COR-L47 (cell line): ENCODE measurements at regions not wholly inside any gene's neighbourhood (a gene's known extent, or its start where the extent isn't known, plus 50 kb on each side); places are given as distances from the start of the nearest gene placed in this dataset.
"Not testable (repeated sequence)": the region's sequence is repeated elsewhere in the genome, so short reads cannot be mapped to it uniquely, and the experiment has no call there.

ENCODE experiments used
- DNase-seq: peaks from one replicate; lab custom pipeline; 2025; lab: John Stamatoyannopoulos, UW

GRCh38 chr1:114263343-114263742 lies 109.7 kb upstream of the SYT6 start:
- no peak for DNase-seq

GRCh38 chr1:114262337-114262736 lies 108.7 kb upstream of the SYT6 start:
- no peak for DNase-seq

- DNase-seq, result no peak
Measured at GRCh38 chr1:114260805-114261484, 107.3 kb upstream of the SYT6 start.

GRCh38 chr1:114259511-114260160 lies 106.0 kb upstream of the SYT6 start:
- DNase-seq, result no peak

- no peak for DNase-seq
Measured at GRCh38 chr1:114258633-114259032, 105.0 kb upstream of the SYT6 start.

- no peak for DNase-seq
Measured at GRCh38 chr1:114258074-114258473, 104.4 kb upstream of the SYT6 start.

- no peak for DNase-seq
Measured at GRCh38 chr1:114257554-114257953, 103.9 kb upstream of the SYT6 start.

GRCh38 chr1:114253900-114254299 lies 100.2 kb upstream of the SYT6 start:
- no peak for DNase-seq

GRCh38 chr1:114251573-114251939 lies 97.9 kb upstream of the SYT6 start:
- no peak for DNase-seq

GRCh38 chr1:114250683-114251572 lies 97.3 kb upstream of the SYT6 start:
- no peak for DNase-seq

GRCh38 chr1:114249691-114250090 lies 96.0 kb upstream of the SYT6 start:
- DNase-seq, result no peak

GRCh38 chr1:114248162-114248561 lies 94.5 kb upstream of the SYT6 start:
- no peak for DNase-seq

- DNase-seq, result not testable (repeated sequence)
Measured at GRCh38 chr1:114242531-114243210, 89.0 kb upstream of the SYT6 start.

GRCh38 chr1:114238053-114238452 lies 84.4 kb upstream of the SYT6 start:
- no peak for DNase-seq

GRCh38 chr1:114236517-114236916 lies 82.8 kb upstream of the SYT6 start:
- DNase-seq, result no peak

GRCh38 chr1:114235960-114236359 lies 82.3 kb upstream of the SYT6 start:
- no peak for DNase-seq

- no peak for DNase-seq
Measured at GRCh38 chr1:114235281-114235680, 81.6 kb upstream of the SYT6 start.

- DNase-seq, result no peak
Measured at GRCh38 chr1:114234408-114235124, 80.9 kb upstream of the SYT6 start.

GRCh38 chr1:114232691-114233090 lies 79.0 kb upstream of the SYT6 start:
- DNase-seq, result no peak

GRCh38 chr1:114231301-114231700 lies 77.6 kb upstream of the SYT6 start:
- DNase-seq, result no peak

GRCh38 chr1:114229368-114229767 lies 75.7 kb upstream of the SYT6 start:
- no peak for DNase-seq

- DNase-seq, result no peak
Measured at GRCh38 chr1:114227059-114227458, 73.4 kb upstream of the SYT6 start.
